GM23248 (cell line): ENCODE measurements at regions not wholly inside any gene's neighbourhood (a gene's known extent, or its start where the extent isn't known, plus 50 kb on each side); places are given as distances from the start of the nearest gene placed in this dataset.

Experiments
- EZH2 ChIP-seq: fragments of 200-600 bp; sonication (generic); IDR thresholded peaks from 2 replicates; pipeline ENCODE4 v1.6.1; 2018; ENCODE audit warnings: antibody characterized with exemption, mild to moderate bottlenecking; ENCODE audit not compliant: insufficient read depth, poor library complexity, severe bottlenecking
- EZH2phosphoT487 ChIP-seq: fragments of 200-600 bp; sonication (generic); IDR thresholded peaks from 2 replicates; pipeline ENCODE4 v1.6.1; 2018; ENCODE audit warnings: antibody characterized with exemption, moderate library complexity, mild to moderate bottlenecking, low read depth; ENCODE audit not compliant: insufficient read depth

- TF ChIP-seq EZH2phosphoT487 (no peak), EZH2 (no peak)
These were observed 404.8 kb downstream of the EPHA5 start for GRCh38 chr4:65265526-65265925.
